GM13977 (cell line): ENCODE measurements at regions not wholly inside any gene's neighbourhood (a gene's known extent, or its start where the extent isn't known, plus 50 kb on each side); places are given as distances from the start of the nearest gene placed in this dataset.

Experiments used
- DNase-seq: peaks from one replicate; pipeline ENCODE4 v3.0.0; 2012; ENCODE audit warnings: low spot score
- CTCF ChIP-seq: IDR thresholded peaks from 2 replicates; pipeline ENCODE4 v1.5.1; 2012; ENCODE audit warnings: mild to moderate bottlenecking, control low read depth; ENCODE audit not compliant: insufficient read depth; ENCODE audit errors: extremely low read depth, missing control alignments
- in situ Hi-C: fragments of 300-500 bp; cut with MboI; formaldehyde crosslinking; loops from one replicate; pipeline ENCODE4 v1.12.0; 2022; ENCODE audit warnings: low sequenced_read_pairs, low pct_unique_long_range_greater_than_20kb, mixed read lengths, inconsistent platforms; ENCODE audit not compliant: unreplicated experiment

GRCh38 chr9:25397746-25398145 is 280.5 kb downstream of the TUSC1 start:
- no peak for TF ChIP-seq CTCF
- in situ Hi-C loops, result no loop called here
- no peak for DNase-seq

GRCh38 chr9:25396828-25397227 is 281.4 kb downstream of the TUSC1 start:
- no peak for DNase-seq
- TF ChIP-seq CTCF, result no peak
- in situ Hi-C loops, result no loop called here

- TF ChIP-seq CTCF, result no peak
- in situ Hi-C loops, result no loop called here
- no peak for DNase-seq
Measured at GRCh38 chr9:25381141-25381540, 297.1 kb downstream of the TUSC1 start.

GRCh38 chr9:25377039-25377438 is 301.2 kb downstream of the TUSC1 start:
- no peak for DNase-seq
- no peak for TF ChIP-seq CTCF
- in situ Hi-C loops, result no loop called here

GRCh38 chr9:25374281-25374680 is 304.0 kb downstream of the TUSC1 start:
- TF ChIP-seq CTCF, result no peak
- in situ Hi-C loops, result no loop called here
- no peak for DNase-seq

- no peak for DNase-seq
- no peak for TF ChIP-seq CTCF
- in situ Hi-C loops, result no loop called here
Measured at GRCh38 chr9:25366906-25367305, 311.3 kb downstream of the TUSC1 start.

GRCh38 chr9:25353783-25354182 is 324.5 kb downstream of the TUSC1 start:
- TF ChIP-seq CTCF, result no peak
- DNase-seq, result no peak
- in situ Hi-C loops, result no loop called here
